CD4-positive, alpha-beta T cell (primary cell): ENCODE measurements at regions not wholly inside any gene's neighbourhood (a gene's known extent, or its start where the extent isn't known, plus 50 kb on each side); places are given as distances from the start of the nearest gene placed in this dataset.

Source experiments
- ATAC-seq: fragments of 200-7000 bp; cut with Tn5 transposase; one replicate; pipeline ENCODE4 v1.10.0; 2022; ENCODE audit warnings: mild to moderate bottlenecking; ENCODE audit not compliant: poor library complexity
- CTCF ChIA-PET: fragments of 350-600 bp; sonication (Branson Sonifier 250); formaldehyde crosslinking; loops from one replicate; lab custom pipeline; 2021; ENCODE audit warnings: antibody characterized with exemption, inconsistent platforms; lab: Charles Lee
- POLR2A ChIA-PET: fragments of 350-600 bp; sonication (Branson Sonifier 250); formaldehyde crosslinking; loops from one replicate; lab custom pipeline; 2021; ENCODE audit warnings: antibody characterized with exemption, inconsistent platforms; lab: Charles Lee
- DNase-seq, 14 experiments: peaks; one replicate each; pipeline ENCODE4 v3.0.0-alpha.2; 2013 to 2020; ENCODE audit warnings: mixed read lengths in 2 of 14
- H3K27ac ChIP-seq, 2 donors: one replicate each; pipeline versions ENCODE4 v1.5.1 to v1.7.0; 2013; ENCODE audit warnings: low read length in 2 of 2, low read depth in 1 of 2, mild to moderate bottlenecking in 1 of 2
- H3K27me3 ChIP-seq, 2 experiments: 1 replicate in 1 of 2; 2 replicates in 1 of 2; pipeline versions ENCODE4 v1.6.1 to v1.7.0; 2013; ENCODE audit warnings: low read length in 2 of 2, control low read depth in 1 of 2, mild to moderate bottlenecking in 1 of 2, moderate library complexity in 1 of 2; ENCODE audit not compliant: insufficient read depth in 2 of 2, control insufficient read depth in 1 of 2
- H3K36me3 ChIP-seq: one replicate; pipeline ENCODE4 v1.6.1; 2013; ENCODE audit warnings: low read length, control low read depth; ENCODE audit not compliant: insufficient read depth
- H3K4me1 ChIP-seq: one replicate; pipeline ENCODE4 v1.6.1; 2013; ENCODE audit warnings: low read length, control low read depth; ENCODE audit not compliant: insufficient read depth
- H3K4me3 ChIP-seq: one replicate; pipeline ENCODE4 v1.5.1; 2013; ENCODE audit warnings: mild to moderate bottlenecking, low read length, moderate library complexity
- H3K9me3 ChIP-seq, 2 experiments: 1 replicate in 1 of 2; 2 replicates in 1 of 2; pipeline versions ENCODE4 v1.6.1 to v1.7.0; 2013; ENCODE audit warnings: low read length in 2 of 2, mild to moderate bottlenecking in 2 of 2, control low read depth in 1 of 2, moderate library complexity in 1 of 2; ENCODE audit not compliant: control insufficient read depth in 1 of 2, insufficient read depth in 1 of 2
- H3K27ac Mint-ChIP-seq: one replicate; pipeline ENCODE4 v1.8.0; 2020; ENCODE audit warnings: mixed read lengths
- H3K27me3 Mint-ChIP-seq: one replicate; pipeline ENCODE4 v1.8.0; 2021; ENCODE audit warnings: mixed read lengths
- H3K36me3 Mint-ChIP-seq: one replicate; pipeline ENCODE4 v1.8.0; 2021; ENCODE audit warnings: low read depth, mixed read lengths
- H3K4me1 Mint-ChIP-seq: one replicate; pipeline ENCODE4 v1.8.0; 2021; ENCODE audit warnings: low read depth, mixed read lengths
- H3K4me3 Mint-ChIP-seq: one replicate; pipeline ENCODE4 v1.8.0; 2020; ENCODE audit warnings: mild to moderate bottlenecking, mixed read lengths
- H3K9me3 Mint-ChIP-seq: one replicate; pipeline ENCODE4 v1.8.0; 2020; ENCODE audit warnings: mixed read lengths
- intact Hi-C, 2 experiments: fragments of 100-400 bp; cut with DNase I in 1 of 2; cut with micrococcal nuclease in 1 of 2; formaldehyde crosslinking; loops; one replicate each; pipeline versions ENCODE4 v1.15.1 to v1.9.0; 2023 to 2025; cut with DNase I, micrococcal nuclease
- TF ChIP-seq, protein P1 (sequence below): fragments of 200-600 bp; IDR thresholded peaks from one replicate; pipeline ENCODE4 v1.8.0; 2022; ENCODE audit warnings: antibody characterized with exemption, mild to moderate bottlenecking

DNA sequence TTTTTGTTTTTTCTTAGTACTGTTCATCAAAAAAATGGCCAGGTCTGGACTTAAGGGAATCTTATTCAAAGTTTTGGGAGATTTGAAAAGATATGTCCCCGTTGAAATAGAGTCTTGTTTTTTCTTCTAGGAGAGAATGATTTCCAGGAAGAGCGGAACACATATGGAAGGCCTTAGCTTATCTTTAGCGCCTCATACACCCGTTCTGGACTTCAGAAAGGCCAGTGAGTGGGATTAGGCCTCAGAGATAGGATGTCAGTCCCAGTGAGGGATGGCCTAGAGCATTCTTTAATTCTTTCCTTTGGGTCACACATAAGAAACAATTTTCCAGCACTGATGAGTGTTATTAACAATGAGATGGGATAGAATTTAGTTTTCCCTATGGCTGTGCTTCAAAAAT is 54.5 kb upstream of the HAND2 start:
- Mint-ChIP-seq H3K36me3 (no peaks in the 10 kb centered on the region), H3K27ac (no peak overlapping the region), H3K4me3 (no peak overlapping the region), H3K27me3 (peaks cover 48% of the 10 kb centered on the region), H3K4me1 (no peaks in the 10 kb centered on the region), H3K9me3 (no peaks in the 10 kb centered on the region)
- Histone ChIP-seq H3K9me3 (peaks cover 0 to 4% of the 10 kb centered on the region in 2 experiments), H3K4me1 (no peaks in the 10 kb centered on the region), H3K27me3 (no peaks in the 10 kb centered on the region), H3K27ac (no peak overlapping the region), H3K4me3 (no peak overlapping the region), H3K36me3 (no peaks in the 10 kb centered on the region)
- intact Hi-C loops = no loop called here
- TF ChIP-seq, protein P1, sequence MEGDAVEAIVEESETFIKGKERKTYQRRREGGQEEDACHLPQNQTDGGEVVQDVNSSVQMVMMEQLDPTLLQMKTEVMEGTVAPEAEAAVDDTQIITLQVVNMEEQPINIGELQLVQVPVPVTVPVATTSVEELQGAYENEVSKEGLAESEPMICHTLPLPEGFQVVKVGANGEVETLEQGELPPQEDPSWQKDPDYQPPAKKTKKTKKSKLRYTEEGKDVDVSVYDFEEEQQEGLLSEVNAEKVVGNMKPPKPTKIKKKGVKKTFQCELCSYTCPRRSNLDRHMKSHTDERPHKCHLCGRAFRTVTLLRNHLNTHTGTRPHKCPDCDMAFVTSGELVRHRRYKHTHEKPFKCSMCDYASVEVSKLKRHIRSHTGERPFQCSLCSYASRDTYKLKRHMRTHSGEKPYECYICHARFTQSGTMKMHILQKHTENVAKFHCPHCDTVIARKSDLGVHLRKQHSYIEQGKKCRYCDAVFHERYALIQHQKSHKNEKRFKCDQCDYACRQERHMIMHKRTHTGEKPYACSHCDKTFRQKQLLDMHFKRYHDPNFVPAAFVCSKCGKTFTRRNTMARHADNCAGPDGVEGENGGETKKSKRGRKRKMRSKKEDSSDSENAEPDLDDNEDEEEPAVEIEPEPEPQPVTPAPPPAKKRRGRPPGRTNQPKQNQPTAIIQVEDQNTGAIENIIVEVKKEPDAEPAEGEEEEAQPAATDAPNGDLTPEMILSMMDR = no peak
- DNase-seq (no peak), ATAC-seq (no peak)
- CTCF ChIA-PET = no interaction called here
- POLR2A ChIA-PET = no interaction called here
